Upper lobe of left lung (tissue), 4 donors: ENCODE measurements at regions not wholly inside any gene's neighbourhood (a gene's known extent, or its start where the extent isn't known, plus 50 kb on each side); places are given as distances from the start of the nearest gene placed in this dataset.

Source experiments
- CTCF ChIP-seq, 6 experiments: fragments of 450-650 bp in 4 of 6; fragments of 200-600 bp in 2 of 6; sonication (generic) in 2 of 6; IDR thresholded peaks; one replicate each; pipeline ENCODE4 v1.5.1; 2016 to 2019; ENCODE audit warnings: antibody characterized with exemption in 6 of 6
- EP300 ChIP-seq, 4 donors: sonication (generic); formaldehyde crosslinking; IDR thresholded peaks; one replicate each; pipeline ENCODE4 v1.5.1; 2017; ENCODE audit warnings: antibody characterized with exemption in 4 of 4, control low read depth in 2 of 4
- POLR2A ChIP-seq, 4 donors: fragments of 450-650 bp; IDR thresholded peaks; one replicate each; pipeline ENCODE4 v1.5.1; 2016 to 2017; ENCODE audit warnings: antibody characterized with exemption in 4 of 4, mild to moderate bottlenecking in 2 of 4
- POLR2AphosphoS5 ChIP-seq, 2 donors: sonication (generic); formaldehyde crosslinking; IDR thresholded peaks; one replicate each; pipeline ENCODE4 v1.5.1; 2017; ENCODE audit warnings: antibody characterized with exemption in 2 of 2

GRCh38 chr15:70329179-70329578, 231.5 kb upstream of the TLE3 start:
- TF ChIP-seq CTCF (IDR thresholded peaks at IDR 0.05) (no peak), POLR2A (IDR thresholded peaks at IDR 0.05) (no peak), EP300 (IDR thresholded peaks at IDR 0.05) (no peak), POLR2AphosphoS5 (IDR thresholded peaks at IDR 0.05) (no peak)
